Putamen (tissue), 1 donor: ENCODE measurements at regions not wholly inside any gene's neighbourhood (a gene's known extent, or its start where the extent isn't known, plus 50 kb on each side); places are given as distances from the start of the nearest gene placed in this dataset.
A peak's percentile ranks its signal among the peaks of the same experiment; 100 is the strongest.
"Not testable (repeated sequence)": the region's sequence is repeated elsewhere in the genome, so short reads cannot be mapped to it uniquely, and the experiment has no call there.

Experiments used
- DNase-seq: peaks from one replicate; pipeline ENCODE4 v3.0.0-alpha.2; 2016; ENCODE audit warnings: low spot score

GRCh38 chr21:16218682-16219343, 489.0 kb downstream of the USP25 start:
- DNase-seq = no peak

GRCh38 chr21:16224756-16225155, 495.0 kb downstream of the USP25 start:
- not testable (repeated sequence) for DNase-seq

GRCh38 chr21:16239659-16240265, 510.0 kb downstream of the USP25 start:
- no peak for DNase-seq

- peak; percentile 20 for DNase-seq
These were observed 511.2 kb downstream of the USP25 start for GRCh38 chr21:16241016-16241415.

- no peak for DNase-seq
These were observed 511.7 kb downstream of the USP25 start for GRCh38 chr21:16241479-16241963.

- DNase-seq = peak; percentile 8
These were observed 513.6 kb downstream of the USP25 start for GRCh38 chr21:16243396-16243795.

GRCh38 chr21:16248705-16249104, 518.9 kb downstream of the USP25 start:
- DNase-seq = no peak

- DNase-seq = no peak
These were observed 520.5 kb downstream of the USP25 start for GRCh38 chr21:16250273-16250672.

- no peak for DNase-seq
These were observed 529.2 kb downstream of the USP25 start for GRCh38 chr21:16258844-16259611.

- DNase-seq = no peak
These were observed 532.3 kb downstream of the USP25 start for GRCh38 chr21:16262091-16262490.

GRCh38 chr21:16264319-16264718, 534.5 kb downstream of the USP25 start:
- DNase-seq = no peak

- DNase-seq = no peak
These were observed 539.7 kb downstream of the USP25 start for GRCh38 chr21:16269476-16269875.

GRCh38 chr21:16279731-16280581, 550.2 kb downstream of the USP25 start:
- DNase-seq = peak; percentile 83

- no peak for DNase-seq
These were observed 550.9 kb downstream of the USP25 start for GRCh38 chr21:16280686-16281091.

- no peak for DNase-seq
These were observed 553.7 kb downstream of the USP25 start for GRCh38 chr21:16283516-16283915.

- no peak for DNase-seq
These were observed 555.9 kb downstream of the USP25 start for GRCh38 chr21:16285605-16286126.

GRCh38 chr21:16287046-16287445, 557.3 kb downstream of the USP25 start:
- no peak for DNase-seq

- DNase-seq = no peak
These were observed 561.5 kb downstream of the USP25 start for GRCh38 chr21:16291296-16291695.

- no peak for DNase-seq
These were observed 564.3 kb downstream of the USP25 start for GRCh38 chr21:16294128-16294527.

GRCh38 chr21:16302851-16303282, 573.1 kb downstream of the USP25 start:
- peak; percentile 70 for DNase-seq

GRCh38 chr21:16304174-16305095, 574.7 kb downstream of the USP25 start:
- DNase-seq = no peak
